Islet precursor cell (in vitro differentiated cells): ENCODE measurements at regions not wholly inside any gene's neighbourhood (a gene's known extent, or its start where the extent isn't known, plus 50 kb on each side); places are given as distances from the start of the nearest gene placed in this dataset.
A peak's percentile ranks its signal among the peaks of the same experiment; 100 is the strongest.

Experiments used
- DNase-seq: peaks from one replicate; pipeline ENCODE4 v3.0.0-alpha.2; 2018

- DNase-seq: no peak
Measured at GRCh38 chr12:76611533-76611932, 52.0 kb upstream of the OSBPL8 start.

- DNase-seq: no peak
Measured at GRCh38 chr12:76614364-76614763, 54.8 kb upstream of the OSBPL8 start.

GRCh38 chr12:76618031-76618430 is 58.5 kb upstream of the OSBPL8 start:
- DNase-seq: no peak

- peak; percentile 82 for DNase-seq
Measured at GRCh38 chr12:76621582-76622024, 62.0 kb upstream of the OSBPL8 start.

- DNase-seq: no peak
Measured at GRCh38 chr12:76622351-76622750, 62.8 kb upstream of the OSBPL8 start.

GRCh38 chr12:76622915-76623314 is 63.3 kb upstream of the OSBPL8 start:
- no peak for DNase-seq

GRCh38 chr12:76623931-76624330 is 64.4 kb upstream of the OSBPL8 start:
- DNase-seq: no peak

GRCh38 chr12:76627346-76628135 is 68.0 kb upstream of the OSBPL8 start:
- no peak for DNase-seq

GRCh38 chr12:76628745-76629144 is 69.2 kb upstream of the OSBPL8 start:
- no peak for DNase-seq

- no peak for DNase-seq
Measured at GRCh38 chr12:76631741-76632140, 72.2 kb upstream of the OSBPL8 start.

GRCh38 chr12:76633415-76633814 is 73.8 kb upstream of the OSBPL8 start:
- no peak for DNase-seq

GRCh38 chr12:76634133-76634532 is 74.6 kb upstream of the OSBPL8 start:
- DNase-seq: no peak

GRCh38 chr12:76636121-76636692 is 76.6 kb upstream of the OSBPL8 start:
- peak; percentile 72 for DNase-seq

- no peak for DNase-seq
Measured at GRCh38 chr12:76637807-76638206, 78.2 kb upstream of the OSBPL8 start.

- no peak for DNase-seq
Measured at GRCh38 chr12:76639646-76640045, 80.1 kb upstream of the OSBPL8 start.

GRCh38 chr12:76641073-76641472 is 81.5 kb upstream of the OSBPL8 start:
- no peak for DNase-seq

- no peak for DNase-seq
Measured at GRCh38 chr12:76641961-76642360, 82.4 kb upstream of the OSBPL8 start.

GRCh38 chr12:76643438-76643837 is 83.9 kb upstream of the OSBPL8 start:
- no peak for DNase-seq

- DNase-seq: no peak
Measured at GRCh38 chr12:76644950-76645349, 85.4 kb upstream of the OSBPL8 start.

- no peak for DNase-seq
Measured at GRCh38 chr12:76645934-76646333, 86.4 kb upstream of the OSBPL8 start.

GRCh38 chr12:76646366-76646765 is 86.8 kb upstream of the OSBPL8 start:
- no peak for DNase-seq

GRCh38 chr12:76649099-76649498 is 89.5 kb upstream of the OSBPL8 start:
- no peak for DNase-seq

- DNase-seq: no peak
Measured at GRCh38 chr12:76652402-76652801, 92.8 kb upstream of the OSBPL8 start.

- DNase-seq: no peak
Measured at GRCh38 chr12:76653342-76653741, 93.8 kb upstream of the OSBPL8 start.

- DNase-seq: no peak
Measured at GRCh38 chr12:76664731-76665130, 99.2 kb upstream of the ZDHHC17 start.
